LNCaP clone FGC (cell line): ENCODE measurements at regions not wholly inside any gene's neighbourhood (a gene's known extent, or its start where the extent isn't known, plus 50 kb on each side); places are given as distances from the start of the nearest gene placed in this dataset.
"Not testable (repeated sequence)": the region's sequence is repeated elsewhere in the genome, so short reads cannot be mapped to it uniquely, and the experiment has no call there.

Experiments
- DNase-seq: peaks from one replicate; pipeline ENCODE4 v3.0.0-alpha.2; 2011; ENCODE audit warnings: low read depth
- H3K4me3 ChIP-seq: 2 replicates; pipeline ENCODE4 v1.5.1; 2011; ENCODE audit warnings: mild to moderate bottlenecking, low read depth, low read length, control low read depth
- CTCF ChIP-seq: IDR thresholded peaks from 2 replicates; pipeline ENCODE4 v1.5.1; 2012; ENCODE audit warnings: mild to moderate bottlenecking; ENCODE audit not compliant: control insufficient read depth, insufficient read depth; ENCODE audit errors: extremely low read depth

GRCh38 chr3:20569310-20569709 is 383.3 kb upstream of the SGO1 start:
- TF ChIP-seq CTCF: no peak
- H3K4me3 ChIP-seq: no peak overlapping the region

GRCh38 chr3:20564966-20565365 is 379.0 kb upstream of the SGO1 start:
- no peak for TF ChIP-seq CTCF
- no peak overlapping the region for H3K4me3 ChIP-seq
- DNase-seq: no peak

More at GRCh38 chr3:20569310-20569709, 383.3 kb upstream of the SGO1 start:
- DNase-seq: no peak

- no peak for DNase-seq
- H3K4me3 ChIP-seq: no peak overlapping the region
- TF ChIP-seq CTCF: no peak
Measured at GRCh38 chr3:20563985-20564384, 378.0 kb upstream of the SGO1 start.

GRCh38 chr3:20563251-20563650 is 377.2 kb upstream of the SGO1 start:
- H3K4me3 ChIP-seq: no peak overlapping the region
- DNase-seq: no peak
- no peak for TF ChIP-seq CTCF

GRCh38 chr3:20561166-20561565 is 375.2 kb upstream of the SGO1 start:
- TF ChIP-seq CTCF: no peak
- DNase-seq: no peak
- H3K4me3 ChIP-seq: no peak overlapping the region

- DNase-seq, H3K4me3 ChIP-seq: not testable (repeated sequence)
Measured at GRCh38 chr3:20560446-20560845, 374.4 kb upstream of the SGO1 start.

- TF ChIP-seq CTCF: no peak
- no peak for DNase-seq
- no peak overlapping the region for H3K4me3 ChIP-seq
Measured at GRCh38 chr3:20558161-20558560, 372.2 kb upstream of the SGO1 start.
